Nephron progenitor cell (in vitro differentiated cells): ENCODE measurements at regions not wholly inside any gene's neighbourhood (a gene's known extent, or its start where the extent isn't known, plus 50 kb on each side); places are given as distances from the start of the nearest gene placed in this dataset.
"Not testable (repeated sequence)": the region's sequence is repeated elsewhere in the genome, so short reads cannot be mapped to it uniquely, and the experiment has no call there.

Source experiments
- DNase-seq: peaks from one replicate; pipeline ENCODE4 v3.0.0; 2021
- H3K27ac Mint-ChIP-seq: 2 replicates; pipeline ENCODE4 v1.8.0; 2021; ENCODE audit warnings: mild to moderate bottlenecking, moderate library complexity, mixed read lengths
- H3K27me3 Mint-ChIP-seq: 2 replicates; pipeline ENCODE4 v1.8.0; 2021; ENCODE audit warnings: mild to moderate bottlenecking, low read depth, mixed read lengths; ENCODE audit not compliant: poor library complexity
- H3K36me3 Mint-ChIP-seq: 2 replicates; pipeline ENCODE4 v1.8.0; 2021; ENCODE audit warnings: low read depth, mixed read lengths
- H3K4me1 Mint-ChIP-seq: 2 replicates; pipeline ENCODE4 v1.8.0; 2021; ENCODE audit warnings: mixed read lengths
- H3K4me3 Mint-ChIP-seq: 2 replicates; pipeline ENCODE4 v1.8.0; 2021; ENCODE audit warnings: mild to moderate bottlenecking, moderate library complexity, mixed read lengths
- H3K9me3 Mint-ChIP-seq: 2 replicates; pipeline ENCODE4 v1.8.0; 2021; ENCODE audit warnings: mild to moderate bottlenecking, moderate library complexity, mixed read lengths
- TF ChIP-seq, protein P1 (sequence below): fragments of 200-600 bp; sonication (generic); IDR thresholded peaks from 2 replicates; pipeline ENCODE4 v1.5.0; 2021; ENCODE audit warnings: antibody characterized with exemption

DNA sequence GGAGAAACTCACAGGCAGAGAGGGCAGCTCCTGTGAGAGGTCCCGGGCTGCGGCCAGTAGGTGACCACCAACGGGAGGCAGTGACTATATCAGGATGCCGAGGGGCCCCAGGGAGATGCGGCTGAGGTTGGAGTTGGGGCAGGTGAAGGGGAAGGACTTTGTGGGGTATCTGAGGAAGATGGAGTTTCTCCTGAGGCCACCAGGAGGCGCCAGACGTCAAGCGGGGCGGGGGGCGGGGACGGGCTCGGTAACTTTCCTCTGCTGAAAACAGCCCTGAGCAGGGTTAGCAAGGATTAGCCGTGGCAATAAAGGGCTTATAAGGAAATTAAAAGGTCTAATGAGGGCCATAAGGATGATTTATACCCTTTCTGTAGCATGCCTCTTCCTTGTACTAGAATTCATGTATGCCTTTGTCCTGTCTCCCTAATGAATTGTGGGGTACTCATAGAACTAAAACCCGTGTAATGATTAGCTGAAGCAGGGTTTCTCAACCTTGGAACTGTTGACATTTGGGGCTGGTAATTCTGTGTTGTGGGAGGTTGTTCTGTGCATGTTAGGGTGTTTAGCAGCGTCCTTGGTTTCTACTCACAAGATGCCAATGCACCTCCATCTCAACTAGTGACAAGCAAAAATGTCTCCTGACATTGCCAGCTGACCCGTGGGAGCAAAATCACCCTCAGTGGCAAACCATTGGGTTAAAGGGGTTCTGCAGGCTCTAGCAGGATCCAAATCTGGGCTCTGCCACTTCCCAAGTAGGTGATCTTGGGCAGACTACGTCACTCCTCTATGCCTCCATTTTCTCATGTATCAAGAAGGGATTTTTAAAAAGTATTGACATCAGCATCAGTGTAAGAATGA is 74.8 kb upstream of the GRIN2A start:
- peak; percentile 58 for DNase-seq
- TF ChIP-seq, protein P1, sequence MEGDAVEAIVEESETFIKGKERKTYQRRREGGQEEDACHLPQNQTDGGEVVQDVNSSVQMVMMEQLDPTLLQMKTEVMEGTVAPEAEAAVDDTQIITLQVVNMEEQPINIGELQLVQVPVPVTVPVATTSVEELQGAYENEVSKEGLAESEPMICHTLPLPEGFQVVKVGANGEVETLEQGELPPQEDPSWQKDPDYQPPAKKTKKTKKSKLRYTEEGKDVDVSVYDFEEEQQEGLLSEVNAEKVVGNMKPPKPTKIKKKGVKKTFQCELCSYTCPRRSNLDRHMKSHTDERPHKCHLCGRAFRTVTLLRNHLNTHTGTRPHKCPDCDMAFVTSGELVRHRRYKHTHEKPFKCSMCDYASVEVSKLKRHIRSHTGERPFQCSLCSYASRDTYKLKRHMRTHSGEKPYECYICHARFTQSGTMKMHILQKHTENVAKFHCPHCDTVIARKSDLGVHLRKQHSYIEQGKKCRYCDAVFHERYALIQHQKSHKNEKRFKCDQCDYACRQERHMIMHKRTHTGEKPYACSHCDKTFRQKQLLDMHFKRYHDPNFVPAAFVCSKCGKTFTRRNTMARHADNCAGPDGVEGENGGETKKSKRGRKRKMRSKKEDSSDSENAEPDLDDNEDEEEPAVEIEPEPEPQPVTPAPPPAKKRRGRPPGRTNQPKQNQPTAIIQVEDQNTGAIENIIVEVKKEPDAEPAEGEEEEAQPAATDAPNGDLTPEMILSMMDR, result peak; percentile 75
- peak overlapping the region; percentile 84 for H3K27ac Mint-ChIP-seq
- peak overlapping the region; percentile 18 for H3K4me3 Mint-ChIP-seq
- peaks cover 90% of the 10 kb centered on the region for H3K4me1 Mint-ChIP-seq
- H3K36me3 Mint-ChIP-seq, result no peaks in the 10 kb centered on the region
- H3K27me3 Mint-ChIP-seq, result peaks cover 3% of the 10 kb centered on the region
- H3K9me3 Mint-ChIP-seq, result no peaks in the 10 kb centered on the region

DNA sequence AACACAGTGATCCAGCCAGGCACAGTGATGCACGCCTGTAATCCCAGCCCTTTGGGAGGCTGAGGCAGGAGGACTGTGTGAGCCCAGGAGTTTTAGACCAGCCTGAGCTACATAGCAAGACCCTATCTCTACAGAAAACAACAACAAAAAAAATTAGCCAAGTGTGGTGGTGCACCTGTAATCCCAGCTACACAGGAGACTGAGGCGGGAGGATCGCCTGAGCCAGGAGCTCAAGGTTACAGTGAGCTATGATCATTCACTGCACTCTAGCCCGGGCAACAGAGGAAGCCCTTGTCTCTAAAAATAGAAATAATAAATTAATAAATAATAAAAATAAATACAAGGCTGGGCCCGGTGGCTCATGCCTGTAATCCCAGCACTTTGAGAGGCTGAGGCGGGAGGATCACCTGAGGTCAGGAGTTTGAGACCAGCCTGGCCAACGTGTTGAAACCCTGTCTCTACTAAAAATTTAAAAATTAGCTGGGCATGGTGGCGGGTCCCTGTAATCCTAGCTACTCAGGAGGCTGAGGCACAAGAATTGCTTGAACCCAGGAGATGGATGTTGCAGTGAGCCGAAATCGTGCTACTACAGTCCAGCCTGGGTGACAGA is 75.5 kb upstream of the GRIN2A start:
- H3K4me3 Mint-ChIP-seq, DNase-seq, H3K36me3 Mint-ChIP-seq, H3K9me3 Mint-ChIP-seq, H3K27me3 Mint-ChIP-seq: not testable (repeated sequence)
- H3K4me1 Mint-ChIP-seq, result peaks cover 83% of the 10 kb centered on the region
- H3K27ac Mint-ChIP-seq, result peak overlapping the region; percentile 84

DNA sequence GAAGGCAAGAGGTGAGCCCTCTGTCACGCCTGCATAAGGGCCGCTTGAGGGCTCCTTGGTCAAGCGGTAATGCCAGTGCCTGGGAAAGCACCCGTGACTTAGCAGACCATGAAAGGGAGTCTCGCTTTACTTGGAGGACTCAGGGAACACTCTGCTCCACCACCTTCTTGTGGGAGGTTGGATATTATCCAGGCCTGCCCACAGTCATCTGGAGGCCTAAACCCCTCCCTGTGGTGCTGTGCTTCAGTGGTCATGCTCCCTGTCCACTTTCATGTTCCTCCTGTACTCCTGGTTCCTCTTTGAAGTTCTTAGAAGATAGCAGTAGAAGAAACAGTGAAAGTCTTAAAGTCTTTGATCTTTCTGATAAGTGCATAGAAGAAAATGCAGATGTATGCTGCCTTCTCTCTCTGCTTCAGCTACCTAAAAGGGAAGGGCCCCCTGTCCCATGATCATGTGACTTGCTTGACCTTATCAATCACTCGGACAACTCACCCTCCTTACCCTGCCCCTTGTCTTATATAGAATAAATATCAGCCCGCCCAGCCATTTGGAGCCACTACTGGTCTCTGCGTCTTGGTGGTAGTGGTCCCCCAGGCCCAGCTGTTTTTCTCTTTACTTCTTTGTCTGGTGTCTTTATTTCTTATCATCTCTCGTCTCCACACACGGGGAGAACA is 76.8 kb upstream of the GRIN2A start:
- peak; percentile 24 for DNase-seq
- not testable (repeated sequence) for H3K36me3 Mint-ChIP-seq, H3K9me3 Mint-ChIP-seq, H3K27me3 Mint-ChIP-seq
- Mint-ChIP-seq H3K4me3 (peak overlapping the region; percentile 33), H3K4me1 (peaks cover 76% of the 10 kb centered on the region), H3K27ac (peak overlapping the region; percentile 88)

DNA sequence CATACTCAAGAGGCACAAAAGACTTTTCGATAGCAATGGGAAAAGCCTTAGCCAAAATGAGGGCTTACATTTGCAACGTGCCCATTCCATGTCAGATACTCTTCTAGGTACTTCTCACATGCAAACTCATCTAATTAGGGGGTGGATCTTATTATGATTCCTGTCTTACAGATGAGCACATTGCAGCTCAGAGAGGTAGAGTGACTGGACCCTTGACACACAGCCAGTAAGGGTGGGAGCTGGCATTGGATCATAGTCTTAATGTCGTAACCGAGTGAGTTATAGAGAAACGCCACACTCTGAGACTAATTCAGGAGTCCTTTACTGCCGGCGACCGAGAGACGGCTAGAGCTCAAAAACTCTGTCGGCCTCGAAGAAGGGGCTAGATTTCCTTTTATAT is 78.8 kb upstream of the GRIN2A start:
- peaks cover 68% of the 10 kb centered on the region for H3K4me1 Mint-ChIP-seq
- H3K9me3 Mint-ChIP-seq, result no peaks in the 10 kb centered on the region

DNA sequence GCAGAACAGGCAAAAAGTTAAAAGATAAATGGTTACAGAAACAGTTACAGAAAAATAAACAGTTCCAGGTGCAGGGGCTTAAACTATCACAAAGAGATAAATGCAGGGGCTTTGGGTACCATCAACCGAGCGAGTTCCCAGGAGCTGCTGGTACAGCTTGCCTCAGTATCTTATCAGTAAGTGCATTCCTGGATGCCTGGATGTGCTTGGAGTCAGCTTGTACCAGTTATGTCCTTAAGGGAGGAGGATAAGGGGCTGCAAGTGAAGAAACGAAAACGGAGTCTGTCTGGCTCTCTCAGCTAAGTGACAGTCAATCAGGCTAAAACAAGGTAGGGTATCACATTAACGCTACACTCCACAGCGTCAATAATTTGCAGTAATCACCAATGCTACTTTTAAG is 79.3 kb upstream of the GRIN2A start:
- not testable (repeated sequence) for H3K27me3 Mint-ChIP-seq, H3K4me3 Mint-ChIP-seq, H3K36me3 Mint-ChIP-seq, DNase-seq, H3K9me3 Mint-ChIP-seq
- Mint-ChIP-seq H3K27ac (peak overlapping the region; percentile 33), H3K4me1 (peaks cover 66% of the 10 kb centered on the region)

More for the DNA sequence above, 78.8 kb upstream of the GRIN2A start:
- peaks cover under 1% of the 10 kb centered on the region for H3K27me3 Mint-ChIP-seq
- no peak overlapping the region for H3K4me3 Mint-ChIP-seq
- TF ChIP-seq, protein P1, result no peak
- H3K36me3 Mint-ChIP-seq, result no peaks in the 10 kb centered on the region
- H3K27ac Mint-ChIP-seq, result peak overlapping the region; percentile 33
- no peak for DNase-seq

DNA sequence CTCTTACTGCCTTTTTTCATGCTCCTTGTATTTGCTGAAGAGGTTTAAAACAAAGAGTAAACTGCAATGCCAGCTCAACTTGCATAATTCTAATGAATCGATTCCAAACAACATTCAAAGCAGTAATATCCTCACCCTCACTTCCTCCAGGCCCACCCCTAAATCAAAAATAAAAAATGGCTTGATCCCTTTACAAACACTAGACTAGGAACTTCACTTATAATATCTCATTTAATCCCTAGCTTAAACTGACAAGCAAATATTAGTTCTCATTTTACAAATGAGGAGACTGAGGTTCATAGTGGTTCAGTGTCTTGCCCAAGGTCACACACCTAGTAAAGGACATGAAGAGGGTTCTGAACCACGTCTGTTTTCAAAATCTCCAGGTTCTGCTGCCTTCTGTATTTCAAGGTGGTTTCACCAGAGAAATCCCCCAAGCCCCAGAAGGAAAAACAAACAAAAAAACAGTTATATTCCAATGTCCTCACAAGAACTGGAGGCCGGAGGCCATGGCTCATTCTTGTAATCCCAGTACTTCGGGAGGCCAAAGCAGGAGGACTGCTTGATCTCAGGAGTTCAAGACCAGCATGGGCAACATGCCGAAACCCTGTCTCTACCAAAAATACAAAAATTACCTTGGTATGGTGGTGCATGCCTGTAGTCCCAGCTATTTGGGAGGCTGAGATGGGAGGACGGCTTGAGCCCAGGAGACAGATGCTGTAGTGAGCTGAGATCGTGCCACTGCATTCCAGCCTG is 80.3 kb upstream of the GRIN2A start:
- TF ChIP-seq, protein P1, result no peak
- no peaks in the 10 kb centered on the region for H3K9me3 Mint-ChIP-seq
- peaks cover 60% of the 10 kb centered on the region for H3K4me1 Mint-ChIP-seq
- DNase-seq, result no peak
- no peaks in the 10 kb centered on the region for H3K27me3 Mint-ChIP-seq
- no peaks in the 10 kb centered on the region for H3K36me3 Mint-ChIP-seq
- no peak overlapping the region for H3K4me3 Mint-ChIP-seq
- no peak overlapping the region for H3K27ac Mint-ChIP-seq
